GM12872 (cell line): ENCODE measurements at regions not wholly inside any gene's neighbourhood (a gene's known extent, or its start where the extent isn't known, plus 50 kb on each side); places are given as distances from the start of the nearest gene placed in this dataset.

ENCODE experiments used
- CTCF ChIP-seq: IDR thresholded peaks from 3 replicates; pipeline ENCODE4 v1.5.1; 2011; ENCODE audit warnings: low read depth, mild to moderate bottlenecking, low read length, moderate library complexity; ENCODE audit not compliant: insufficient read depth

GRCh38 chr12:77575376-77575919, 255.2 kb upstream of the NAV3 start:
- TF ChIP-seq CTCF = no peak

GRCh38 chr12:77572371-77572770, 258.3 kb upstream of the NAV3 start:
- TF ChIP-seq CTCF = no peak

GRCh38 chr12:77571768-77572167, 258.9 kb upstream of the NAV3 start:
- no peak for TF ChIP-seq CTCF

- no peak for TF ChIP-seq CTCF
These were observed 259.6 kb upstream of the NAV3 start for GRCh38 chr12:77571127-77571526.

GRCh38 chr12:77569876-77570275, 260.8 kb upstream of the NAV3 start:
- no peak for TF ChIP-seq CTCF

- no peak for TF ChIP-seq CTCF
These were observed 270.0 kb upstream of the NAV3 start for GRCh38 chr12:77560714-77561113.

- no peak for TF ChIP-seq CTCF
These were observed 271.2 kb upstream of the NAV3 start for GRCh38 chr12:77559400-77560074.
